RWPE2 (cell line): ENCODE measurements at regions not wholly inside any gene's neighbourhood (a gene's known extent, or its start where the extent isn't known, plus 50 kb on each side); places are given as distances from the start of the nearest gene placed in this dataset.

Experiments
- ATAC-seq: fragments of 200-7000 bp; cut with Tn5 transposase; 3 replicates; pipeline ENCODE4 v1.9.1; 2021; ENCODE audit warnings: low read depth
- DNase-seq: peaks from one replicate; pipeline ENCODE4 v3.0.0-alpha.2; 2020; ENCODE audit warnings: low spot score
- H3K27ac ChIP-seq: fragments of 450-650 bp; 2 replicates; pipeline ENCODE4 v1.5.1; 2017; ENCODE audit warnings: mild to moderate bottlenecking; ENCODE audit not compliant: poor library complexity, severe bottlenecking
- H3K27me3 ChIP-seq: fragments of 250-450 bp; sonication (Bioruptor Pico); 2 replicates; pipeline ENCODE4 v1.5.1; 2021; ENCODE audit warnings: mild to moderate bottlenecking, moderate library complexity; ENCODE audit not compliant: insufficient read depth, poor library complexity, severe bottlenecking
- H3K36me3 ChIP-seq: fragments of 250-450 bp; sonication (Bioruptor Pico); 2 replicates; pipeline ENCODE4 v1.5.1; 2020; ENCODE audit warnings: low read depth, mild to moderate bottlenecking, moderate library complexity
- H3K4me1 ChIP-seq: fragments of 250-450 bp; sonication (Bioruptor Pico); 2 replicates; pipeline ENCODE4 v1.5.1; 2021; ENCODE audit warnings: mild to moderate bottlenecking, moderate library complexity; ENCODE audit not compliant: insufficient read depth, poor library complexity, severe bottlenecking
- H3K4me3 ChIP-seq: fragments of 250-450 bp; sonication (Bioruptor Pico); 2 replicates; pipeline ENCODE4 v1.5.1; 2021; ENCODE audit warnings: mild to moderate bottlenecking, moderate library complexity; ENCODE audit not compliant: severe bottlenecking
- H3K9me3 ChIP-seq: fragments of 250-450 bp; sonication (Bioruptor Pico); 2 replicates; pipeline ENCODE4 v1.5.1; 2021; ENCODE audit warnings: mild to moderate bottlenecking, moderate library complexity; ENCODE audit not compliant: severe bottlenecking
- TF ChIP-seq, protein P1 (sequence below): fragments of 450-650 bp; IDR thresholded peaks from one replicate; pipeline ENCODE4 v1.5.1; 2017; ENCODE audit warnings: mild to moderate bottlenecking, moderate library complexity; ENCODE audit not compliant: poor library complexity, severe bottlenecking

DNA sequence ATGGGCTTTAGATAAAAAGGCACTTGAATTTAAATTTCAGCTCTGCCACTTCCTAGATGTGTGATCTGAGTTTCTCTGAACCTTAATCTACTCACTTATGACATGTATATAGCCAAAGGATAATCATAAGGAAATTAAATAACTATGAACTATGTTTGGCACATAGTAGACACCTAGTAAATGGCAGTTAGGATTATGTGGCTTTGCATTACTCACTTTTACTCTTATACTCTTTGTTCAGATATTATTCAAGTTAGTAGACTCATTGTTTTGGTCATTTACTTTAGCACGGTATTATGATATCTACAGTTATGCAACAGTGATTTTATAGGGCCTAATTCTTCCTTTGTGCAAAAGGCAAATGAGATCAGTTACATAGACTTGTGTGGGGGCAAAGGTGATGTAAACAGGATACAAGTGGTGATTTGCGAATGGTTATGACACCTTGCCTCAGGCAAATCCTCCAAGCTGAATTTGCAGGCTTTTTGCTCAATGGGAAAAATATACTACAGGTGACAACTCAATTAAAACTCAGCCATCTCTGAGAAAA, 297.2 kb upstream of the PBX1 start:
- TF ChIP-seq, protein P1, sequence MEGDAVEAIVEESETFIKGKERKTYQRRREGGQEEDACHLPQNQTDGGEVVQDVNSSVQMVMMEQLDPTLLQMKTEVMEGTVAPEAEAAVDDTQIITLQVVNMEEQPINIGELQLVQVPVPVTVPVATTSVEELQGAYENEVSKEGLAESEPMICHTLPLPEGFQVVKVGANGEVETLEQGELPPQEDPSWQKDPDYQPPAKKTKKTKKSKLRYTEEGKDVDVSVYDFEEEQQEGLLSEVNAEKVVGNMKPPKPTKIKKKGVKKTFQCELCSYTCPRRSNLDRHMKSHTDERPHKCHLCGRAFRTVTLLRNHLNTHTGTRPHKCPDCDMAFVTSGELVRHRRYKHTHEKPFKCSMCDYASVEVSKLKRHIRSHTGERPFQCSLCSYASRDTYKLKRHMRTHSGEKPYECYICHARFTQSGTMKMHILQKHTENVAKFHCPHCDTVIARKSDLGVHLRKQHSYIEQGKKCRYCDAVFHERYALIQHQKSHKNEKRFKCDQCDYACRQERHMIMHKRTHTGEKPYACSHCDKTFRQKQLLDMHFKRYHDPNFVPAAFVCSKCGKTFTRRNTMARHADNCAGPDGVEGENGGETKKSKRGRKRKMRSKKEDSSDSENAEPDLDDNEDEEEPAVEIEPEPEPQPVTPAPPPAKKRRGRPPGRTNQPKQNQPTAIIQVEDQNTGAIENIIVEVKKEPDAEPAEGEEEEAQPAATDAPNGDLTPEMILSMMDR: no peak
- no peak for ATAC-seq
- H3K27me3 ChIP-seq: no peaks in the 10 kb centered on the region
- H3K9me3 ChIP-seq: no peaks in the 10 kb centered on the region
- H3K4me3 ChIP-seq: no peak overlapping the region
- H3K4me1 ChIP-seq: no peaks in the 10 kb centered on the region
- no peak overlapping the region for H3K27ac ChIP-seq
- H3K36me3 ChIP-seq: no peaks in the 10 kb centered on the region
- DNase-seq: no peak

GRCh38 chr1:164263540-164263939, 295.4 kb upstream of the PBX1 start:
- TF ChIP-seq, protein P1: no peak
- H3K27ac ChIP-seq: no peak overlapping the region
- no peaks in the 10 kb centered on the region for H3K36me3 ChIP-seq
- no peaks in the 10 kb centered on the region for H3K27me3 ChIP-seq
- no peak for ATAC-seq
- H3K4me1 ChIP-seq: no peaks in the 10 kb centered on the region
- H3K9me3 ChIP-seq: no peaks in the 10 kb centered on the region
- no peak overlapping the region for H3K4me3 ChIP-seq
- DNase-seq: no peak

DNA sequence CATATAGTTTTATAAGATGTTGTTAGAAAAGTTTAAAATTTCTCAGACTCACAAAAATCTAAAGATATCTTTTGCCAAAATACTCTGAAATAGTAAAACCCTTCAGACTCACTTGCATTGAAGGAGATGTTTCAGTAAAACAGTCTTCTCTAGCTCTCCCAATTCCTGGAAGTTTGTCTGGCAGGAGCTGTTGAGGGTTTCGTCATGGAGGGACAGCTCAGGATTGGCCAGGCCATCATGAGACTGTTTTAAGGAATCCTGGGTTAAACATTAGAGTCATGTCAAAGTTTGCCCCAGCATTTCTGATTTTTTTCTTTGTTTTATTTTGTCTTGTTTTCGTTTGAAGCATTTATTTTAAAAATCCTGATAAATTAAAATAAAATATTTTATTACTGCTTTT, 293.8 kb upstream of the PBX1 start:
- no peak for DNase-seq
- Histone ChIP-seq H3K27ac (no peak overlapping the region), H3K4me3 (no peak overlapping the region)

DNA sequence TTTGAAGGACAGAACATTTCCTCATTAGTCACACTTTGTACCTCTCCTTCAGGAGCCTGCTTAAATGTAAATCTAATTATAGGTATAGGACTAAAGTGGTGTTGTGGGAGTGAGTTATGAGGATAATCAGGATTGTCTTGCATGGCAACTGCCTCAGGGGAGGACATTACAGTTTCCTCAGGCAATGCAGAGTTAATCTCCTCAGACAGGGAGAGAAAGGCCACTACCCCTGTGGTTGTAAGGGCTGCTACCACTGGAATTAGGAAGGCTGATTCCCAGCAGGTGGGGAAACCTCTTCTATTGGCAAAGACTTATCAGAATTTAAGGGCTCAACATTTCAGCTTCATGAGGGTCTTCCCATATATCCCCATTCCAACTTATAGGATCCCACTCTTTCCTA, 286.8 kb upstream of the PBX1 start:
- TF ChIP-seq, protein P1: no peak
- DNase-seq (no peak), ATAC-seq (no peak)
- Histone ChIP-seq H3K36me3 (no peaks in the 10 kb centered on the region), H3K9me3 (no peaks in the 10 kb centered on the region), H3K27me3 (no peaks in the 10 kb centered on the region), H3K4me1 (no peaks in the 10 kb centered on the region), H3K27ac (no peak overlapping the region), H3K4me3 (no peak overlapping the region)

More for the DNA sequence above, 293.8 kb upstream of the PBX1 start:
- TF ChIP-seq, protein P1: no peak
- ATAC-seq: no peak
- Histone ChIP-seq H3K36me3 (no peaks in the 10 kb centered on the region), H3K4me1 (no peaks in the 10 kb centered on the region), H3K9me3 (no peaks in the 10 kb centered on the region), H3K27me3 (no peaks in the 10 kb centered on the region)

- Histone ChIP-seq H3K4me1 (no peaks in the 10 kb centered on the region), H3K4me3 (no peak overlapping the region), H3K27me3 (no peaks in the 10 kb centered on the region), H3K27ac (no peak overlapping the region), H3K9me3 (no peaks in the 10 kb centered on the region), H3K36me3 (no peaks in the 10 kb centered on the region)
- ATAC-seq (no peak), DNase-seq (no peak)
- TF ChIP-seq, protein P1: no peak
Observed at GRCh38 chr1:164296172-164296571, 262.8 kb upstream of the PBX1 start.
